Nucleus accumbens (tissue), 56 donors: ENCODE measurements at regions not wholly inside any gene's neighbourhood (a gene's known extent, or its start where the extent isn't known, plus 50 kb on each side); places are given as distances from the start of the nearest gene placed in this dataset.

Source experiments
- DNase-seq, 56 donors: peaks; one replicate each; lab custom pipeline; 2025; lab: John Stamatoyannopoulos, UW

DNA sequence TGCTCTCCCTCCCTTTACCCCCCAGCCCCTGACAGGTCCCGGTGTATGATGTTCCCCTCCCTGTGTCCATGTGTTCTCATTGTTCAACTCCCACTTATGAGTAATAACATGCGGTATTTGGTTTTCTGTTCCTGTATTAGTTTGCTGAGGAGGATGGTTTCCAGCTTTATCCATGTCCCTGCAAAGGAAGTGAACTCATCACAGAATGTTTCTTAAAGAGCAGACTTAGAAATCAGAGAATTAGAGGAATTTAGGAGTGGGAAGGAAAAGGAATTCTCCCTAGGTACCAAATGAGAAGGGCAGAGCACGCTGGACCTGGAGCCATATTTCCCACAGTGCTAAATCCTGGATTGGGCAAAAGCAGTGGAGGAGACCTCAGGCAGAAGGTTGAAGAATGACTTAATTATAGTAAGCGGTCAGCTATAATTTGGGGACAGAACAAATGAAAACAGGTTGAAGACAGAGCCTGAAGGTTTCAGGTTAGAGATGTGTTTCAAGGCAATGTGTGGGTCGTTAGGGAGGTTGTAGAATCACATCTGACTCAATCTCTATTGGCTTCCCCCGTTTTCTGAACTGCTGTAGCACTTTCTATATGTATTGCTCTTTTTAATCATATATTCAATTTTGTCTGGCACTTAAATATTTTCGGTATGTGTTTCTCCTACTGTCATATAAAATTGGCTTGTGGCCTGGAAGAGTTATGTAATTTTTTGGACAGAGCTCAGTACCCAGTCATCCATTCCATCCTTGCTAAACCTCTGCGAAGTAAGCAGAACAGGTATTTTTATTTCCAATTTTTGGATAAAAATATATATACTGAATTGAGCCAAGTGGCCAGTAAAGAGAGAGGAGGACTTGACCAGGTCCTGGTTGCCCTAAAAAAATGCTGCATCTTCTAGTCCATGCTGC lies 210.5 kb upstream of the KLF6 start:
- DNase-seq = no peak

- no peak for DNase-seq
Measured at GRCh38 chr10:3992382-3993178, 207.6 kb upstream of the KLF6 start.

GRCh38 chr10:3990307-3990706 lies 205.3 kb upstream of the KLF6 start:
- DNase-seq = no peak

- no peak for DNase-seq
Measured at GRCh38 chr10:3987143-3987974, 202.3 kb upstream of the KLF6 start.

DNA sequence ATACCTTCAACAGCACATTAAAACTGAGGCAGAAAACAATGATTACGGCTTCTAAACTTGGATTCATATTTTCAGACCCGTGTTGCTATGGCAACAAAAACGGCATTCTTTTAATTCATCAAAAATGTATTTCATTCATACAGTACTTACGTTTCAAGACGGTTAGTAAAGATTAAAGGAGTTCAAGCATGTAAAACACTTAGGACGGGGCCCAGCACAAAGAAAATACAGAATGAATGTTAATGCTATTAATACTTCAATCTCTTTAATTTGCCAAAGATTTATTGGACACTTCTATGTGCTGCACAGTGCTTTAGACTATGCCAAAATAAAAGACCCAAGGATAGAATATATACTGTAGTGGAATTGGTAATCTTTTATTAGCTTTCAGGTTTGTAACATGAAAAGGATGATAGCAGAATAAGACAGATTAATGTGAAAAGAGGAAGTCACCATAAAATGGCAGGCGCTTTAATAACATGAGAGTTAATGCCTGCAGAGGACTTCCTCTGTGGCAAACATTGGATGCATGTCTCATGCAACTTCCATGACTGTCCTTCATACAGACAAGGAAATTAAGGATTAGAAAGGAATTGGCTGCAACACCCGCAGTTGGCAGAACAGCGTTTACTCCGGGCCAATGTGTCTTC lies 201.6 kb upstream of the KLF6 start:
- DNase-seq = no peak

DNA sequence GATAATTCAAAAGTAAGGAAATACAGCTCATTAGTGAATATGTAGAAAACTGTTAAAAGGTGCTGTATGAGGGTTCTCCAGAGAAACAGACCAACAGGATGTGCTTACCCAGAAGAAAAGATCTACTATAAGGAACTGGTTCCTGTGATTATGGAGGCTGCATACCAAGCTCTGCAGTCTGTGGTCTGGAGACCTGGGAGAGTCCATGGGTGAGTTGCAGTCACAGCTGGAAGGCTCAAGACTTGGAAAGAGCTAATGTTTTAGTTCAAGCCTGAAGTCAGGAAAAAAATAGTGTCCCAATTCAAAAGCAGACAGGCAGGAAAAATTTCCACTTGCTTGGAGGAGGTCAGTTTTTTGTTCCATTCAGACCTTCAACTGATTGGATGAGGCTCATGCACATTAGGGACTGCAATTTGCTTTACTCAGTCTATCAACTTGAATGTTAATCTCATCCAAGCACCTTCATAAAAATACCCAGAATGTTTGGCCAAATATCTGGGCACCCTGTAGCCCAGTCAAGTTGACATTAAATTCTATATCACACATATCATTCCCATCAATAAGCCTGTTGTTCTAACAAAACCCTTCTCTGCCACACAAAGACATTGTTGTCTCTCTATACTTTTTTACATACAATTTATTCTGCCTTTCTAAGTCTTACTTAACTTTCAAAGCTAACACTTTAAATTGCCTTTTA lies 197.9 kb upstream of the KLF6 start:
- DNase-seq = no peak

DNA sequence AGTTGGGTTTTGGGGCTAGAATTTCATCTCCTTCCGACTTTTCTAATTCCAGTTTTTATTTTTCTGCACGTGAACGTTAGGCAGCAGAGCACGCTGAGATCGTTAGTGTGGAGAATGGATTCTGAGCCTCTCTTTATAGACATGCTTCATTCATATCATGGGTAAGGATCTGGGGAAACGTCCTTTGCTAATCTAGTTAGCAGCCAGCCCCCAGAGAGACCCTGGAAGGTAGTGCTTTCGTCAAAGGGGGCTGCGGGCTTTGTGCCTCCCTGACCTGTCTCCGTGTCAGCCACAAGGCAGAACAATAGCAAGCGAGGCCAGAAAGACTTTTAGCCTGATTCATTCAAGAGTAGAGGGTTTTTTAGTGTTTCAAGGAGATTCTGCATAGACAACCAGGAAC lies 196.3 kb upstream of the KLF6 start:
- DNase-seq = no peak

GRCh38 chr10:3980660-3981059 lies 195.7 kb upstream of the KLF6 start:
- DNase-seq = no peak

DNA sequence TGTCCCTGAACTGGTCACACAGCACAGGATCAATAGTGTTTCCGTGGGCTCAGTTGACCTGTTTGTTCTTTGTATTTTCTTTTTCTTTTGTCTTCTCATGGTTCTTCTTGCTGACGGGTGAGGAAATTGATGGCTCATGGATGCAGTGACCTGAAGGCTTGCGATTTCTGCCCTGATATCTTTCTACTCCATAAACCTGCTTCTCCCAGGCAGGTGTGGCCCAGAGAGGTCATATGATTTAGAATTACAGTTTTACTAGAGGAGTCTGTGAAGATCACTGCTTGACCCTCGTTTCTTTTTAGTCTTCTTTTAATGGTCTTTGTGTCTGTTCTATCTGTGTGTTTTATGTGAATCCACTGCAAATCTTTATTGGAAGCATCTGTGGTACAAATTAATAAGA lies 195.1 kb upstream of the KLF6 start:
- no peak for DNase-seq

GRCh38 chr10:3978761-3979160 lies 193.8 kb upstream of the KLF6 start:
- DNase-seq = no peak

GRCh38 chr10:3978174-3978573 lies 193.2 kb upstream of the KLF6 start:
- DNase-seq = no peak

DNA sequence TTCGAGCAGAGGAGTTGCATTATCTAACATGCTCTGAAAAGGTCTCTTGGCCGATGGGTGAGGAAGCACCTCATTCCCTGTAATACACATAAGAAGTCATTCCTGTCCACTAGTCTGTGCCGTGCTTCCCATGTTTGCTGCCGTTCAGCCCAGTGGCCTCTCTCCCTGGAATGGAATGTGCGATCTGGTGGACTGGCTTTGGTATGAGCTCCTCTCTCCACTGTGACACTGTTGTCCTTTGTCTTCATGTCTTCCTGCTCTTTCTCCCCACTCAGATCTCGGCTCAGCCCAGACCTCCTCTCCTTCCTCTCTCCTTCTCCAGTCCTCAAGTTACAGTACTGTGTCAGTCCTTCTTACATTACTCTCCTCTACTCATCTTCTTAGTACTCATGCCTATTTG lies 192.8 kb upstream of the KLF6 start:
- no peak for DNase-seq

- no peak for DNase-seq
Measured at GRCh38 chr10:3976718-3977117, 191.7 kb upstream of the KLF6 start.

DNA sequence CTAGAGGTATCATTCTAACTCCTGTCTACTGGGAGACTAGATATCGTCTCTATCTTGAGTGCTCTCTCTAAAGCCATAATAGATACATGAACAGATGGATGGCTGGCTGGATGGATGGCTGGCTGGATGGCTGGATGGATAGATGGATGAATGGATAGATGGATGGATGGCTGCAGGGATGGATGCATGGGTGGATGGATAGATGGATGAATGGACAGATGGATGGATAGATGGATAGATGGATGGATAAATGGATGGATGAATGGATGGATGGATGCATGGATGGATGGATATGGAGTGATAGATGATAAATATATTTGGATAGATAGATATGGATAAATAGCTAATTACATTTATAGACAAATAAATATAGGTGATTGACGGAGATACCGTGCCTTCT lies 191.2 kb upstream of the KLF6 start:
- DNase-seq = no peak

- no peak for DNase-seq
Measured at GRCh38 chr10:3975016-3975415, 190.0 kb upstream of the KLF6 start.

- no peak for DNase-seq
Measured at GRCh38 chr10:3972460-3973301, 187.7 kb upstream of the KLF6 start.

DNA sequence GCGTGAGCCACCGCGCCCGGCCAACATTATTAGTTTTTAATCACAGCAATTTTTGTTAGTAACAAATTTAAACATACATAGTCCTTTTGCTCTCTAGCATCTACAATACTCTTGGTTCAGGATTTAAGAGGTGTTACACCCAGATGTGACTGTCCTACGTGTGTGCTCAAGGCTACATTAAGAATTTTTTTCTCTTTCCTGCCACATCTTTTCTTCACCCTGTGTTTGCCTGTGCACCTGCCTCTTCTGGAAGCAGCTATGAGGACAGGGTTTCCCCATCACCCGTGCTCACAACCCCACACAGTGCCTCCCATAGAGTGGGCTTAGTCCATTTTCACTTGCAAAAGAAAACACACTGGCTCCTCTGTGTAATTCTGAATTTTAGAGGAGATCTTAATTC lies 186.7 kb upstream of the KLF6 start:
- DNase-seq = no peak

DNA sequence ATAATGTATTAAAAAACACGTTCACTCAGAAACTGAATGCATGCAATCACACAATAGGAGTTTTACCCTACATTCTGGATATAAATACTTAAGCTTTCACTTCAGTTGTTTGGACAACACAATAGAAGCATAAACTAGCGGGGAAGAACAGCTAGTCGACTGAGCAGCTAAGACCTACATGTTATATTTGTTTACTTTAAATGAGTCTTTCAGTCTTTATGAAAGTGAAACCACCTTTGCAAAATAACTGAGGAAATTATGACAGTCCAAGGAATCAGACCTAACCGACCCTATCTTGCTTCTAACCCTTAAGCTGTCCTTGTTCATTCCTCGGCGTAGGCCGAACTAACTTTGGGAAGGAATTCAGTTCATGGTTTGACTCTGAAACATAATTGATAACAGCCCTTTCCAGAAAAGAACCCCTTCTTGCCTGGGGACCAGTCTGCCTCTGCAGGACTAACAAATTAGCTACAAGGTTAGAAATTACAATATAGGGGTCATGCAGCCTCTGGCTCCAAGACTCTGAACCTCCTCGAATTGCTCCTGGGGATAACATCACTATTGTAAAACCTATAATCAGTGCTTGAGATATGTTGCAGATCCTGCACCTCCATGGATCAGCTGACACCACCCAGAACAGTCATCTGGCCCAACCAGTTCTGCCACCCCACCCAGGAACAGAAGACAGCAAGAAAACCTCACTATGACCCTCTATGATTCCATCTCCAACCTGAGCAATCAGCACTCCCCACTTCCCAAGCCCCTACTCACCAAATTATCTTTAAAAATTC lies 185.1 kb upstream of the KLF6 start:
- no peak for DNase-seq
